ENCODE measurements at regions not wholly inside any gene's neighbourhood (a gene's known extent, or its start where the extent isn't known, plus 50 kb on each side); places are given as distances from the start of the nearest gene placed in this dataset.

DNA sequence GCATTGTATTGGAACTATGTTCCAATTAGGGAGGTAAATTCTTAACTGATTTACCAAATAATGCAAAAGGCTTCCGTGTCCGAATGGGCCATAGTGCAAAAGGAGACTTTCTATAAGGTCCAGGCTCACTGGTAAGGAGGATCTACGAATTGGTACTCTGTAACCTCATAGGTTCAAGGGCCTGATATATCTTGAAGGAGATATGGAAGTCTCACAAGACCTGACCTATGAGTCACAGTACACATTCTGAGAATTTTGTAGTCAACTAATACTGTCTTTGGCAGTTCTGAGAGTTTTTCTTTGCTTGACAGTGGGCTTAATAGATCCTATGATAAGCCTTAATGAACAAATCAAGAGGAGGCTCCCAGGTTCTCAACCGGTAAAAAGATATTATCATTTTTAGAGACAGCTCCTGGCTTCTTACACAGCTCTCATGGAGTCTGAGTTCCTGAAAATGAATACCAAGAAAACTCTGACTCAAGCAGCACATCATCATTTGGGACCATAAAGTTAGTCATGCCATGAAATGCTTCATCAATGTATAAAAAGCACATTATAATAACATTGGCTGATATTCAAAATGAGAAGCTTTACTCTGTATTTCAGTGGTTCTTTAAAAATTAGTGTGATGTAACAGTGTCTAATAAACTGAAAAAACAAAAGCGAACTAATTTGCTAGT lies 1275.2 kb upstream of the CRIM1 start:
- TF ChIP-seq, protein P1, sequence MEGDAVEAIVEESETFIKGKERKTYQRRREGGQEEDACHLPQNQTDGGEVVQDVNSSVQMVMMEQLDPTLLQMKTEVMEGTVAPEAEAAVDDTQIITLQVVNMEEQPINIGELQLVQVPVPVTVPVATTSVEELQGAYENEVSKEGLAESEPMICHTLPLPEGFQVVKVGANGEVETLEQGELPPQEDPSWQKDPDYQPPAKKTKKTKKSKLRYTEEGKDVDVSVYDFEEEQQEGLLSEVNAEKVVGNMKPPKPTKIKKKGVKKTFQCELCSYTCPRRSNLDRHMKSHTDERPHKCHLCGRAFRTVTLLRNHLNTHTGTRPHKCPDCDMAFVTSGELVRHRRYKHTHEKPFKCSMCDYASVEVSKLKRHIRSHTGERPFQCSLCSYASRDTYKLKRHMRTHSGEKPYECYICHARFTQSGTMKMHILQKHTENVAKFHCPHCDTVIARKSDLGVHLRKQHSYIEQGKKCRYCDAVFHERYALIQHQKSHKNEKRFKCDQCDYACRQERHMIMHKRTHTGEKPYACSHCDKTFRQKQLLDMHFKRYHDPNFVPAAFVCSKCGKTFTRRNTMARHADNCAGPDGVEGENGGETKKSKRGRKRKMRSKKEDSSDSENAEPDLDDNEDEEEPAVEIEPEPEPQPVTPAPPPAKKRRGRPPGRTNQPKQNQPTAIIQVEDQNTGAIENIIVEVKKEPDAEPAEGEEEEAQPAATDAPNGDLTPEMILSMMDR (conservative IDR thresholded peaks at IDR 0.05; ENCODE audit: low read depth, low read length): no peak
- no peak for TF ChIP-seq EZH2 (IDR thresholded peaks at IDR 0.05; ENCODE audit: borderline replicate concordance, low read depth, low read length, poor library complexity, severe bottlenecking)
